Kidney epithelial cell (primary cell): ENCODE measurements at regions not wholly inside any gene's neighbourhood (a gene's known extent, or its start where the extent isn't known, plus 50 kb on each side); places are given as distances from the start of the nearest gene placed in this dataset.

Experiments
- DNase-seq: peaks from one replicate; pipeline ENCODE4 v3.0.0-alpha.2; 2010; ENCODE audit warnings: low read depth
- H3K27me3 ChIP-seq: 2 replicates; pipeline ENCODE4 v1.6.0; 2011; ENCODE audit warnings: low read length; ENCODE audit not compliant: control insufficient read depth, insufficient read depth
- H3K36me3 ChIP-seq: 2 replicates; pipeline ENCODE4 v1.5.1; 2011; ENCODE audit warnings: low read length; ENCODE audit not compliant: control insufficient read depth, insufficient read depth
- H3K4me3 ChIP-seq: 2 replicates; pipeline ENCODE4 v1.5.1; 2011; ENCODE audit warnings: low read depth, mild to moderate bottlenecking, control low read depth, low read length
- TF ChIP-seq, protein P1 (sequence below): IDR thresholded peaks from 2 replicates; pipeline ENCODE4 v1.5.1; 2011; ENCODE audit warnings: mild to moderate bottlenecking, moderate library complexity, low read length, control low read depth, inconsistent platforms; ENCODE audit not compliant: insufficient read depth, poor library complexity, severe bottlenecking

DNA sequence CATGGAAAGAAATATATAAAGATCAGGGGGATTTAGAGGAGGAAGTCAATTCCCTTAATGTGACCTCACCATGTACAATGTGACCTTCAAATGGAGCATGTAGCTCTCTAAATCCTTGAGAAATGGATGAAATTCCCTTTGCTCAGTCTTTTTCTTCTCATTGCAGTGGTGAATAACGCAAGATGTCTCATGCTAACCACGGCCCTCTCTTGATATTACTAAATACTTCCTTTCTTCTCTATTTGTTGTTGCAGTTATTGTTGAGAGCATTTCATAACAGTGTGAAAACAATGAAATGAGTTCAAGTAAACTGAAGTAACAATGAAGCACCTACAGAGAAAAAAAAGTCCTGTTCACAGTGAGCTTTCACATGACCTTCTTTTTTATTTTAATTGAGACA, 55.6 kb downstream of the ZNF281 start:
- no peak for DNase-seq
- Histone ChIP-seq H3K27me3 (no peaks in the 10 kb centered on the region), H3K4me3 (no peak overlapping the region), H3K36me3 (no peaks in the 10 kb centered on the region)
- TF ChIP-seq, protein P1, sequence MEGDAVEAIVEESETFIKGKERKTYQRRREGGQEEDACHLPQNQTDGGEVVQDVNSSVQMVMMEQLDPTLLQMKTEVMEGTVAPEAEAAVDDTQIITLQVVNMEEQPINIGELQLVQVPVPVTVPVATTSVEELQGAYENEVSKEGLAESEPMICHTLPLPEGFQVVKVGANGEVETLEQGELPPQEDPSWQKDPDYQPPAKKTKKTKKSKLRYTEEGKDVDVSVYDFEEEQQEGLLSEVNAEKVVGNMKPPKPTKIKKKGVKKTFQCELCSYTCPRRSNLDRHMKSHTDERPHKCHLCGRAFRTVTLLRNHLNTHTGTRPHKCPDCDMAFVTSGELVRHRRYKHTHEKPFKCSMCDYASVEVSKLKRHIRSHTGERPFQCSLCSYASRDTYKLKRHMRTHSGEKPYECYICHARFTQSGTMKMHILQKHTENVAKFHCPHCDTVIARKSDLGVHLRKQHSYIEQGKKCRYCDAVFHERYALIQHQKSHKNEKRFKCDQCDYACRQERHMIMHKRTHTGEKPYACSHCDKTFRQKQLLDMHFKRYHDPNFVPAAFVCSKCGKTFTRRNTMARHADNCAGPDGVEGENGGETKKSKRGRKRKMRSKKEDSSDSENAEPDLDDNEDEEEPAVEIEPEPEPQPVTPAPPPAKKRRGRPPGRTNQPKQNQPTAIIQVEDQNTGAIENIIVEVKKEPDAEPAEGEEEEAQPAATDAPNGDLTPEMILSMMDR = no peak

DNA sequence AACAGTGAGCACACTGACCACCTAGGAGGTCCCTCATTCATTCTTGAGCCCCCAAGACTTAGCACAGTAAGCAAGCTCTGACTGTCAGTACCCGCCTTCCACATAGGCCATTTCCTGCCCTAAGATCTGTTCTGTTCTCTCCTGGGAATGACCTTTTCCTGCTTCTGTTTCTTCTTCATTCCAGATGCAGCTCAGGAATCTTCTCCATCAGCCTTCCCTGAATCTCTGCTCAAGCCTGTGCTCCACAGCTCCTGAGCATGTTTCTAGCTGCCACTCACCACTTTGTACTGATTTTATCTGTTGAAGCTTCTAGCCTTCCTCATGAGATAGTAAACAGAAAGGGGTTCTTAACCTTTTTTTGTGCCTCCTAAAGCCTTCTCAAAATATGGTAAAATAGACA, 56.6 kb downstream of the ZNF281 start:
- TF ChIP-seq, protein P1 = no peak
- H3K27me3 ChIP-seq = no peaks in the 10 kb centered on the region
- DNase-seq = no peak
- no peaks in the 10 kb centered on the region for H3K36me3 ChIP-seq
- H3K4me3 ChIP-seq = no peak overlapping the region

DNA sequence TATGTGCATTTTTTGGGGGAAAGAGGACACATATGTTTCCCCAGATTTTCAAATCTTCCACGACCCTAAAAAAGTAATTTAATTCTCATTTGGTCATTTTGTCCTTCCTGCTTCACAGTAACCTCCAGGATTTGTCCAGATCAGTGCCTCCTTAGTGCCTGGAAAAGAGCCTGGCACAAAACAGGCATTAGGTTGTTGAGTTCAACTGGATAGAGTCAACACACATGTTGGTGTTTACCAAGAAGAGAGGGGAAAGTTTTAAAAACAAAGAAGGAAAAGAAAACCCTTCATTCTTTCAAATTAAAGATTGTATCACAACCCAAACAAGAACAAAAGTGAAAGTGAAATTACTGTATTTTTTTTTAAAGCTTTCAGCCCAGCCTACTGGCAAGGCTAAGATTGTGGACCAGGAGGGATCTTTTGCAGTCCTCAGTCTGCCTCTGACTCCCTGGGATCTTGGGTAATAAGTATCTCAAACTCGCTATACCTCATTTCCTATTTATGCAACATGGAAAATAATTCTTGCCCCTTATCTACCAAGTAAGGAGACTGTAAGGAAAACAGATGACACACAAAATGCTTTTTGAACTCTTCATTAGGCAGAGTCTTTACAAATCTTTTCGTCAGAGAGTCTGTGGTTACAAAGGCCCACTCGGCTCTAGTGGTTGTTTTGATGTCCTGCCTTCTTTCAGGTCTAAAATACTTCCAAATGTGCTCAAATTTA, 57.8 kb downstream of the ZNF281 start:
- no peaks in the 10 kb centered on the region for H3K36me3 ChIP-seq
- H3K4me3 ChIP-seq = no peak overlapping the region
- TF ChIP-seq, protein P1 = no peak
- no peaks in the 10 kb centered on the region for H3K27me3 ChIP-seq
- DNase-seq = no peak

DNA sequence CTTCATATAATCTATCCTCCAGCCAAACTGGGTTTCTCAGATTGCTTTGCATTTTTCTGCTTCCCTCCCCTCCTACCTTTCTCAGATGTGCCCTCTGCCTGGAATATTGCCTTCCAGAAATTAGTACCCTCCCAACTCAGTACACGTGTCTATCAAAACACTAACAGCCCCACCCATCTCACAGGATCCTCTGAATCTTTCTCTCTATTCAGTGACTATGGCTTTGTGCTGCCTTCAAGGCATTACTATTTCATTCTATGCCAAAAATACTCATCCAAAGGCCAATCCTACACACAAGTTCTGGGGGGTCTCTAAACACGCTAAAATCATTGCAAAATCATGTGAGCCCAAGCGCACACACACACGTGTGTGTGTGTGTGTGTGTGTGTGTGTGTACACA, 58.4 kb downstream of the ZNF281 start:
- Histone ChIP-seq H3K27me3 (no peaks in the 10 kb centered on the region), H3K36me3 (no peaks in the 10 kb centered on the region), H3K4me3 (no peak overlapping the region)
- TF ChIP-seq, protein P1 = no peak
- no peak for DNase-seq

DNA sequence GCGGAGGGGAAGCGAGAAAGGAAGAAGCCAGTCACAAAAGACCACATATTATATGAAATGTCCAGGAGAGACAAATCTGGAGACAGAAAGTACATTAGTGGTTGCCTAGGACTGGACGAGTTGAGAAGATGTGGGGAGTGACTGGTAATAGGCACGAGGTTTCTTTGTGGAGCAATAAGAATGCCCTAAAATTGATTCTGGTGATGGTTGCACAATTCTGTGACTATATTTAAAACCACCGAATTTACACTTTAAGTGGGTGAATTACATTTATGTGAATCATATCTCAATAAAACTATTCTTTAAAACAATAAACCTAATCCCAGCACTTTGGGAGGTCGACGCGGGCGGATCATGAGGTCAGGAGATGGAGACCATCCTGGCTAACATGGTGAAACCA, 63.1 kb downstream of the ZNF281 start:
- H3K4me3 ChIP-seq = no peak overlapping the region
- no peaks in the 10 kb centered on the region for H3K27me3 ChIP-seq
- no peaks in the 10 kb centered on the region for H3K36me3 ChIP-seq
- TF ChIP-seq, protein P1 = no peak
- no peak for DNase-seq

DNA sequence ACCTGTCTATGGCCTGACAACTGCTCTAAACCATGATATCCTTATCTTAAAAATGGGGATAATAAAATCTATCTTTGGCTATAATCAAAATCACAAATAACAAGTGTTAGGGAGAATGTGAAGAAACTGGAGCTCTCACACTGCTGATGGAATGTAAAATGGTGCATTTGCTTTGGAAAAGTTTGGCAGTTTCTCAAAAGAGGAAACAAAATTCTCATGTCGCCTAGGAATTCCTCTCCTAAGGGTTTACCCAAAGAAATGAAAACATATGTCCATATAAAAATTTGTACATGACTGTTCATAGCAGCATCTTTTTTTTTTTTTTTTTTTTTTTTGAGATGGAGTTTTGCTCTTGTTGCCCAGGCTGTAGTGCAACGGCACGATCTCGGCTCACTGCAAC, 64.3 kb downstream of the ZNF281 start:
- TF ChIP-seq, protein P1 = no peak
- H3K27me3 ChIP-seq = no peaks in the 10 kb centered on the region
- no peaks in the 10 kb centered on the region for H3K36me3 ChIP-seq
- H3K4me3 ChIP-seq = no peak overlapping the region
- no peak for DNase-seq
